HCT116 (cell line): ENCODE measurements at regions not wholly inside any gene's neighbourhood (a gene's known extent, or its start where the extent isn't known, plus 50 kb on each side); places are given as distances from the start of the nearest gene placed in this dataset.

Experiments
- ATAC-seq: fragments of 200-7000 bp; cut with Tn5 transposase; 2 replicates; pipeline ENCODE4 v1.9.1; 2020; ENCODE audit warnings: mild to moderate bottlenecking, moderate library complexity
- BruUV-seq: library from RNA; stranded (reverse); fragments of 400-500 nt; replicated peaks from 2 replicates; lab custom pipeline; 2021; lab: Mats Ljungman, UMichigan
- CTCF ChIA-PET: fragments of 300-600 bp; sonication (Branson Sonifier 250); formaldehyde crosslinking; loops from one replicate; lab custom pipeline; 2021; ENCODE audit warnings: antibody characterized with exemption; lab: Charles Lee
- POLR2A ChIA-PET: fragments of 300-600, 350-600 bp; sonication (Branson Sonifier 250); formaldehyde crosslinking; loops from one replicate; lab custom pipeline; 2021; ENCODE audit warnings: antibody characterized with exemption; lab: Charles Lee
- RAD21 ChIA-PET, 2 experiments: fragments of 300-600 bp; sonication (Branson Sonifier 250); formaldehyde crosslinking; loops; one replicate each; lab custom pipeline; 2023; ENCODE audit warnings: low total read pairs in 2 of 2; ENCODE audit not compliant: uncharacterized antibody in 2 of 2, unreplicated experiment in 2 of 2, low non-redundant PET in 1 of 2; lab: Charles Lee
- DNase-seq: peaks from one replicate; pipeline ENCODE4 v3.0.0-alpha.2; 2010; ENCODE audit warnings: low read depth, low spot score
- H2AFZ ChIP-seq: fragments of 200-600 bp; shearing (Covaris generic), sonication (generic); 2 replicates; pipeline ENCODE4 v1.6.1; 2017; ENCODE audit warnings: low read depth, mixed run types, mixed read lengths, antibody characterized with exemption, low read length; ENCODE audit not compliant: poor library complexity, severe bottlenecking
- H3K27ac ChIP-seq: 2 replicates; pipeline ENCODE4 v1.5.1; 2012; ENCODE audit warnings: low read depth, low read length
- H3K27me3 ChIP-seq: fragments of 200-600 bp; sonication (generic); 2 replicates; pipeline ENCODE4 v1.6.1; 2016; ENCODE audit warnings: mixed run types, low read length, mixed read lengths; ENCODE audit not compliant: insufficient read depth
- H3K36me3 ChIP-seq, 2 experiments: fragments of 200-500 bp in 1 of 2; fragments of 200-600 bp in 1 of 2; sonication (Bioruptor generic) in 1 of 2; sonication (generic) in 1 of 2; 2 replicates each; pipeline versions ENCODE4 v1.5.1 to v1.6.1; 2014 to 2016; ENCODE audit warnings: low read length in 2 of 2, inconsistent platforms in 1 of 2, mixed read lengths in 1 of 2, mixed run types in 1 of 2; ENCODE audit not compliant: insufficient read depth in 2 of 2, control insufficient read depth in 1 of 2
- H3K4me1 ChIP-seq, 2 experiments: fragments of 200-600 bp in 1 of 2; sonication (generic) in 1 of 2; 2 replicates each; pipeline versions ENCODE4 v1.5.1 to v1.6.1; 2012 to 2017; ENCODE audit warnings: low read length in 2 of 2, inconsistent platforms in 1 of 2, mild to moderate bottlenecking in 1 of 2, mixed read lengths in 1 of 2, mixed run types in 1 of 2, moderate library complexity in 1 of 2; ENCODE audit not compliant: insufficient read depth in 2 of 2, control insufficient read depth in 1 of 2
- H3K4me2 ChIP-seq: fragments of 200-600 bp; sonication (generic); 2 replicates; pipeline ENCODE4 v1.6.1; 2017; ENCODE audit warnings: mixed run types, low read length, mixed read lengths
- H3K4me3 ChIP-seq, 2 experiments: fragments of 200-600 bp in 1 of 2; sonication (generic) in 1 of 2; replicated peaks in 1 of 2; 2 replicates each; pipeline ENCODE4 v1.5.1; 2011 to 2016; ENCODE audit warnings: low read length in 2 of 2, control low read depth in 1 of 2, low read depth in 1 of 2, mild to moderate bottlenecking in 1 of 2, mixed read lengths in 1 of 2, mixed run types in 1 of 2
- H3K79me2 ChIP-seq: fragments of 200-600 bp; sonication (generic); 2 replicates; pipeline ENCODE4 v1.6.1; 2017; ENCODE audit warnings: mild to moderate bottlenecking, mixed run types, low read length, moderate library complexity, mixed read lengths; ENCODE audit not compliant: insufficient read depth
- H3K9ac ChIP-seq: fragments of 200-600 bp; sonication (generic); 2 replicates; pipeline ENCODE4 v1.6.1; 2016; ENCODE audit warnings: low read length, mixed read lengths
- H3K9me2 ChIP-seq: fragments of 200-600 bp; sonication (generic), shearing (Covaris generic); 2 replicates; pipeline ENCODE4 v1.6.1; 2017; ENCODE audit warnings: mixed run types, mild to moderate bottlenecking, moderate library complexity; ENCODE audit not compliant: insufficient read depth
- H3K9me3 ChIP-seq, 2 experiments: fragments of 200-500 bp in 1 of 2; fragments of 200-600 bp in 1 of 2; sonication (Bioruptor generic) in 1 of 2; sonication (generic) in 1 of 2; 2 replicates each; pipeline ENCODE4 v1.6.1; 2014 to 2017; ENCODE audit warnings: low read length in 2 of 2, mixed read lengths in 2 of 2, inconsistent platforms in 1 of 2, low read depth in 1 of 2, mild to moderate bottlenecking in 1 of 2, mixed run types in 1 of 2, moderate library complexity in 1 of 2; ENCODE audit not compliant: control insufficient read depth in 1 of 2, insufficient read depth in 1 of 2
- H4K20me1 ChIP-seq: fragments of 200-600 bp; sonication (generic), shearing (Covaris generic); 2 replicates; pipeline ENCODE4 v1.6.1; 2017; ENCODE audit warnings: mixed run types, mild to moderate bottlenecking, moderate library complexity; ENCODE audit not compliant: insufficient read depth
- CEBPB ChIP-seq: IDR thresholded peaks from 2 replicates; pipeline ENCODE4 v1.6.1; 2012; ENCODE audit warnings: low read depth
- CTCF ChIP-seq, 3 experiments: fragments of 200-600 bp in 1 of 3; sonication (generic) in 1 of 3; IDR thresholded peaks in 2 of 3; conservative IDR thresholded peaks in 1 of 3; 2 replicates each; pipeline ENCODE4 v1.5.1; 2012 to 2017; ENCODE audit warnings: low read depth in 2 of 3, low read length in 2 of 3, antibody characterized with exemption in 1 of 3, borderline replicate concordance in 1 of 3, control low read depth in 1 of 3, mild to moderate bottlenecking in 1 of 3, mixed read lengths in 1 of 3, mixed run types in 1 of 3, moderate library complexity in 1 of 3; ENCODE audit not compliant: insufficient read depth in 1 of 3
- EGR1 ChIP-seq: IDR thresholded peaks from 2 replicates; pipeline ENCODE4 v1.6.1; 2012; ENCODE audit warnings: low read depth
- EZH2 ChIP-seq: fragments of 200-600 bp; sonication (generic); IDR thresholded peaks from 2 replicates; pipeline ENCODE4 v1.6.1; 2017; ENCODE audit warnings: antibody characterized with exemption, mixed run types
- JUND ChIP-seq: IDR thresholded peaks from 2 replicates; pipeline ENCODE4 v1.6.1; 2012
- MAX ChIP-seq: IDR thresholded peaks from 2 replicates; pipeline ENCODE4 v1.6.1; 2012
- POLR2A ChIP-seq: IDR thresholded peaks from 2 replicates; pipeline ENCODE4 v1.7.0; 2011; ENCODE audit warnings: borderline replicate concordance; ENCODE audit not compliant: insufficient read depth, insufficient read length; ENCODE audit errors: extremely low read depth
- POLR2AphosphoS5 ChIP-seq: IDR thresholded peaks from 2 replicates; pipeline ENCODE4 v1.6.1; 2011; ENCODE audit warnings: mild to moderate bottlenecking, low read depth, low read length, moderate library complexity
- SP1 ChIP-seq: IDR thresholded peaks from 2 replicates; pipeline ENCODE4 v1.6.1; 2012; ENCODE audit warnings: low read depth
- TCF7L2 ChIP-seq: IDR thresholded peaks from 2 replicates; pipeline ENCODE4 v1.7.0; 2011; ENCODE audit warnings: borderline replicate concordance, inconsistent platforms; ENCODE audit not compliant: insufficient read depth, insufficient read length; ENCODE audit errors: extremely low read depth
- ZBTB33 ChIP-seq: IDR thresholded peaks from 2 replicates; pipeline ENCODE4 v1.6.1; 2011; ENCODE audit warnings: mild to moderate bottlenecking, low read length, moderate library complexity; ENCODE audit not compliant: insufficient replicate concordance; ENCODE audit errors: extremely low read depth
- intact Hi-C: fragments of 100-400 bp; cut with micrococcal nuclease; formaldehyde crosslinking; loops from 2 replicates; pipeline ENCODE4 v1.10.0; 2022

- intact Hi-C loops = no loop called here
- H3K36me3 ChIP-seq = no peaks in the 10 kb centered on the region
- TF ChIP-seq ZBTB33 (no peak), CTCF (IDR thresholded peaks at IDR 0.05 in 2 of 3, conservative IDR thresholded peaks at IDR 0.05 in 1 of 3; ENCODE audit: borderline replicate concordance in 1 of 3, insufficient read depth in 1 of 3, low read depth in 2 of 3, low read length in 2 of 3) (no peak), EZH2 (no peak), POLR2AphosphoS5 (no peak), CEBPB (no peak), EGR1 (no peak), MAX (no peak), JUND (no peak), SP1 (no peak), POLR2A (no peak), TCF7L2 (no peak)
- TF ChIP-seq, all 23 proteins: peak for 0
- no peak overlapping the region for H3K4me2 ChIP-seq
- H3K27me3 ChIP-seq = no peaks in the 10 kb centered on the region
- H3K9me3 ChIP-seq = no peaks in the 10 kb centered on the region
- no peaks in the 10 kb centered on the region for H4K20me1 ChIP-seq
- H3K9me2 ChIP-seq = no peaks in the 10 kb centered on the region
- RAD21 ChIA-PET = no interaction called here
- H3K4me1 ChIP-seq = peaks cover 0 to 5% of the 10 kb centered on the region in 2 experiments; a peak in 2 of 4 replicates
- POLR2A ChIA-PET = interaction anchor here (0.6 to 0.7 kb wide), 2 partner anchors 17 to 58 kb away, joined by 3 read pairs; no protein-coding TSS in a partner anchor
- H2AFZ ChIP-seq = no peak overlapping the region
- no peak overlapping the region for H3K4me3 ChIP-seq
- ATAC-seq (no peak), DNase-seq (no peak)
- H3K27ac ChIP-seq = no peak overlapping the region
- H3K9ac ChIP-seq = no peak overlapping the region
- CTCF ChIA-PET = no interaction called here
- no TSS peak for BruUV-seq
- no peaks in the 10 kb centered on the region for H3K79me2 ChIP-seq
These were observed 59.0 kb upstream of the RAPGEF2 start for GRCh38 chr4:159043861-159044260.
